K562 (cell line): ENCODE measurements at regions not wholly inside any gene's neighbourhood (a gene's known extent, or its start where the extent isn't known, plus 50 kb on each side); places are given as distances from the start of the nearest gene placed in this dataset.

Source experiments
- ATAC-seq: fragments of 200-7000 bp; cut with Tn5 transposase; 3 replicates; pipeline ENCODE4 v1.9.1; 2020; ENCODE audit warnings: moderate library complexity
- BruUV-seq: library from RNA; stranded (reverse); fragments of 400-500 nt; replicated peaks from 2 replicates; lab custom pipeline; 2021; lab: Mats Ljungman, UMichigan
- CTCF ChIA-PET: fragments of 300-600 bp; formaldehyde crosslinking; extraction: SDS; loops from one replicate; lab custom pipeline; 2021; ENCODE audit warnings: low intra/inter-chr PET ratio; lab: Yijun Ruan, JAX
- POLR2A ChIA-PET: fragments of 300-600, 350-650 bp; sonication (Branson Sonifier 250); formaldehyde crosslinking; extraction: SDS; loops from one replicate; lab custom pipeline; 2021; ENCODE audit warnings: antibody characterized with exemption, inconsistent platforms; lab: Yijun Ruan, JAX
- DNase-seq, 4 experiments: peaks; one replicate each; pipeline versions ENCODE4 v3.0.0 to v3.0.0-alpha.2; 2011 to 2018; ENCODE audit warnings: low spot score in 3 of 4, mixed read lengths in 3 of 4; ENCODE audit errors: extremely low read depth in 1 of 4
- FAIRE-seq: peaks from 2 replicates; lab custom pipeline; 2011; peaks lifted over from hg19 to GRCh38; lab: Jason Lieb, UNC
- H2AFZ ChIP-seq: 2 replicates; pipeline ENCODE4 v1.6.0; 2011; ENCODE audit warnings: low read depth, low read length, control low read depth, inconsistent platforms
- H3K27ac ChIP-seq: fragments of 200-600 bp; 3 replicates; pipeline ENCODE4 v1.8.0; 2011; ENCODE audit warnings: low read depth, mild to moderate bottlenecking, control low read depth, inconsistent platforms, low read length, moderate library complexity, mixed read lengths; ENCODE audit errors: extremely low read depth
- H3K27me3 ChIP-seq, 2 experiments: fragments of 300-600 bp in 1 of 2; 2 replicates in 1 of 2; 3 replicates in 1 of 2; pipeline versions ENCODE4 v1.6.0 to v1.8.0; 2011; ENCODE audit warnings: inconsistent platforms in 2 of 2, low read length in 2 of 2, mild to moderate bottlenecking in 1 of 2, mixed read lengths in 1 of 2, moderate library complexity in 1 of 2; ENCODE audit not compliant: control insufficient read depth in 2 of 2, insufficient read depth in 2 of 2
- H3K36me3 ChIP-seq: fragments of 300-600 bp; 3 replicates; pipeline ENCODE4 v1.8.0; 2011; ENCODE audit warnings: mild to moderate bottlenecking, low read length, inconsistent platforms; ENCODE audit not compliant: control insufficient read depth, insufficient read depth
- H3K4me1 ChIP-seq, 2 experiments: fragments of 200-600 bp in 1 of 2; replicated peaks in 1 of 2; 2 replicates in 1 of 2; 3 replicates in 1 of 2; pipeline versions ENCODE4 v1.5.1 to v1.8.0; 2011; ENCODE audit warnings: inconsistent platforms in 2 of 2, low read length in 2 of 2, mild to moderate bottlenecking in 1 of 2, mixed read lengths in 1 of 2, moderate library complexity in 1 of 2; ENCODE audit not compliant: control insufficient read depth in 2 of 2, insufficient read depth in 2 of 2
- H3K4me2 ChIP-seq: 2 replicates; pipeline ENCODE4 v1.6.1; 2011; ENCODE audit warnings: low read length, control low read depth, inconsistent platforms, mixed read lengths; ENCODE audit not compliant: insufficient read depth
- H3K4me3 ChIP-seq: fragments of 200-600 bp; sonication (generic), shearing (Covaris generic); 2 replicates; pipeline ENCODE4 v1.5.1; 2016; ENCODE audit warnings: control low read depth, inconsistent platforms
- H3K79me2 ChIP-seq: fragments of 200-600 bp; 3 replicates; pipeline ENCODE4 v1.8.0; 2011; ENCODE audit warnings: low read length, inconsistent platforms; ENCODE audit not compliant: control insufficient read depth, insufficient read depth
- H3K9ac ChIP-seq, 2 experiments: 2 replicates each; pipeline versions ENCODE4 v1.6.0 to v1.6.1; 2011; ENCODE audit warnings: low read depth in 2 of 2, low read length in 2 of 2, control low read depth in 1 of 2, inconsistent platforms in 1 of 2, mild to moderate bottlenecking in 1 of 2, mixed read lengths in 1 of 2; ENCODE audit not compliant: insufficient read depth in 1 of 2
- H3K9me1 ChIP-seq: one replicate; pipeline ENCODE4 v1.6.0; 2011; ENCODE audit warnings: inconsistent platforms, mild to moderate bottlenecking, low read length, moderate library complexity; ENCODE audit not compliant: control insufficient read depth, insufficient read depth
- H3K9me3 ChIP-seq: replicated peaks from 2 replicates; pipeline ENCODE4 v1.5.1; 2011; ENCODE audit warnings: low read depth, low read length, inconsistent platforms; ENCODE audit not compliant: control insufficient read depth, insufficient read depth
- H4K20me1 ChIP-seq: replicated peaks from 2 replicates; pipeline ENCODE4 v1.6.1; 2011; ENCODE audit warnings: low read length, inconsistent platforms, mixed read lengths; ENCODE audit not compliant: control insufficient read depth, insufficient read depth
- ARID4B ChIP-seq: sonication (generic); formaldehyde crosslinking; IDR thresholded peaks from 2 replicates; pipeline ENCODE4 v1.8.0; 2022; ENCODE audit warnings: mild to moderate bottlenecking, missing genetic modification reagents
- CCNT2 ChIP-seq: IDR thresholded peaks from 2 replicates; pipeline ENCODE4 v1.6.1; 2011; ENCODE audit warnings: borderline replicate concordance, low read depth, mild to moderate bottlenecking, moderate library complexity, mixed read lengths, low read length; ENCODE audit not compliant: insufficient read length; ENCODE audit errors: extremely low read depth
- HDAC3 ChIP-seq: fragments of 450-650 bp; IDR thresholded peaks from 2 replicates; pipeline ENCODE4 v1.6.1; 2018; ENCODE audit warnings: borderline replicate concordance, mild to moderate bottlenecking, moderate library complexity; ENCODE audit not compliant: partially characterized antibody
- HLTF ChIP-seq: fragments of 450-650 bp; IDR thresholded peaks from 2 replicates; pipeline ENCODE4 v1.6.1; 2016
- SMAD4 ChIP-seq: fragments of 250-450 bp; sonication (Bioruptor Pico); conservative IDR thresholded peaks from 2 replicates; pipeline ENCODE4 v1.8.0; 2021; ENCODE audit warnings: inconsistent platforms, mild to moderate bottlenecking, moderate library complexity
- TBL1XR1 ChIP-seq, 2 experiments: IDR thresholded peaks; 2 replicates each; pipeline ENCODE4 v1.6.1; 2012; ENCODE audit warnings: improper control_type of control experiment in 2 of 2, low read length in 2 of 2, mild to moderate bottlenecking in 1 of 2
- WGBS: fragments of 100-300 bp; shearing (Covaris generic); methylation state at CpG from one replicate; pipeline ENCODE4 v1.1.6; 2016; ENCODE audit warnings: low coverage, mixed read lengths; ENCODE audit not compliant: insufficient coverage; ENCODE audit errors: missing lambda C conversion rate; 5-methylcytosine and 5-hydroxymethylcytosine counted together
- in situ Hi-C: fragments of 300-500 bp; cut with MboI; formaldehyde crosslinking; loops from 4 replicates; pipeline ENCODE4 v1.15.0; 2018; ENCODE audit warnings: inconsistent platforms, mixed read lengths
- intact Hi-C: fragments of 100-400 bp; cut with micrococcal nuclease; formaldehyde crosslinking; loops from 2 replicates; pipeline ENCODE4 v1.14.2; 2022
- TF ChIP-seq, protein P1 (sequence below): sonication (generic); formaldehyde crosslinking; IDR thresholded peaks from 2 replicates; pipeline ENCODE4 v1.8.0; 2023; ENCODE audit warnings: missing genetic modification reagents, mild to moderate bottlenecking, borderline replicate concordance

DNA sequence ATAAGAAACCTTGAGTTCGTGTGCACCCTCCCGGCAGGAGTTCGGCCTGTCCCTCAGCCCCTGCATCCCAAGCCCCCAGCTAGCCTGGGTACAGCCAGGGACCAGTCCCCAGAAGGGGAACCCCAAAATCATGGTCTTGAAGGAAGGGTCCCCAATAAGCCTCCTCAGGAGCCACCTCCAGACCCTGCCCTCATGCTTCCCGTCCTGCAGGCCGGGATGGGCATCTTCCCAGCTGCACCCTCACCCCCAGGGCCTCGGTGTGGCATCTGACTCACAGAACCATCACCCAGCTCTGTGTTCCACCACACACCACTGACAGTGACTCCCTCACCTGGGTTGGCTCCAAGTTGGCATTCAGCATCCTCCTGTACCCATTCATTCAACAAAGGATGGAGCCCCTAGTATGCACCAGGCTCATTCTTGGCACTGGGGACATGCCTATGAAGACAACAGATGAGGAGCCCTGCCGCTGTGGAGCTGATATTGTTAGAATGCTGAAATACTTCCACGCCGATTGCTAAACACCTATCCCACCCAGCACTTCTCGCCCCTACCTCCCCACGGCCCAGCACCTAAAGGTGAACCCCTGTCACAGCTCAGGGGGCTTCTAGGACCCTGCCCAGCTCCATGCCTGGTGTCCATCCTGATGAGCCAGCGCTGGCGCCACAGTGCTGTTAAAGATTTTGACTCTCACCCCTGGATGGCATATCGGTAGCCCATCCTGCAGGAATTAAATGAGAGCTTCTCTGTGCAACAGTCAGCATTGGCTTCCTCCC is 77.8 kb downstream of the BUD13 start:
- Histone ChIP-seq H3K9ac (no peak overlapping the region), H3K9me1 (no peaks in the 10 kb centered on the region), H3K27ac (no peak overlapping the region), H3K4me2 (no peak overlapping the region), H3K36me3 (no peaks in the 10 kb centered on the region), H3K27me3 (peaks cover 3 to 21% of the 10 kb centered on the region in 2 experiments; a peak in 3 of 5 replicates), H3K4me3 (no peak overlapping the region), H3K79me2 (no peaks in the 10 kb centered on the region), H3K4me1 (no peaks in the 10 kb centered on the region), H3K9me3 (no peaks in the 10 kb centered on the region), H4K20me1 (peaks cover 8% of the 10 kb centered on the region; the same call in 1 of the 2 replicates), H2AFZ (no peak overlapping the region)
- in situ Hi-C loops = loop anchor here (10.0 to 25.0 kb wide), 2 partner anchors 180 to 1358 kb away; no protein-coding TSS in a partner anchor
- no peak for ATAC-seq
- no peak for FAIRE-seq
- BruUV-seq = no TSS peak
- POLR2A ChIA-PET = interaction anchor here (1.0 kb wide), 1 partner anchor 11 kb away, joined by 4 read pairs; no protein-coding TSS in a partner anchor
- no peak for DNase-seq
- 3% methylated on average over 14 of the region's 14 CpGs for WGBS
- intact Hi-C loops = loop anchor here (5.0 to 10.0 kb wide), 5 partner anchors 53 to 1370 kb away; no protein-coding TSS in a partner anchor
- TF ChIP-seq CCNT2 = no peak
- no peak for TF ChIP-seq SMAD4
- no peak for TF ChIP-seq ARID4B (CRISPR knock-in tag)
- no peak for TF ChIP-seq HLTF
- no peak for TF ChIP-seq HDAC3
- no peak for TF ChIP-seq TBL1XR1 (IDR thresholded peaks at IDR 0.05; ENCODE audit: low read length in 2 of 2)
- TF ChIP-seq, protein P1, sequence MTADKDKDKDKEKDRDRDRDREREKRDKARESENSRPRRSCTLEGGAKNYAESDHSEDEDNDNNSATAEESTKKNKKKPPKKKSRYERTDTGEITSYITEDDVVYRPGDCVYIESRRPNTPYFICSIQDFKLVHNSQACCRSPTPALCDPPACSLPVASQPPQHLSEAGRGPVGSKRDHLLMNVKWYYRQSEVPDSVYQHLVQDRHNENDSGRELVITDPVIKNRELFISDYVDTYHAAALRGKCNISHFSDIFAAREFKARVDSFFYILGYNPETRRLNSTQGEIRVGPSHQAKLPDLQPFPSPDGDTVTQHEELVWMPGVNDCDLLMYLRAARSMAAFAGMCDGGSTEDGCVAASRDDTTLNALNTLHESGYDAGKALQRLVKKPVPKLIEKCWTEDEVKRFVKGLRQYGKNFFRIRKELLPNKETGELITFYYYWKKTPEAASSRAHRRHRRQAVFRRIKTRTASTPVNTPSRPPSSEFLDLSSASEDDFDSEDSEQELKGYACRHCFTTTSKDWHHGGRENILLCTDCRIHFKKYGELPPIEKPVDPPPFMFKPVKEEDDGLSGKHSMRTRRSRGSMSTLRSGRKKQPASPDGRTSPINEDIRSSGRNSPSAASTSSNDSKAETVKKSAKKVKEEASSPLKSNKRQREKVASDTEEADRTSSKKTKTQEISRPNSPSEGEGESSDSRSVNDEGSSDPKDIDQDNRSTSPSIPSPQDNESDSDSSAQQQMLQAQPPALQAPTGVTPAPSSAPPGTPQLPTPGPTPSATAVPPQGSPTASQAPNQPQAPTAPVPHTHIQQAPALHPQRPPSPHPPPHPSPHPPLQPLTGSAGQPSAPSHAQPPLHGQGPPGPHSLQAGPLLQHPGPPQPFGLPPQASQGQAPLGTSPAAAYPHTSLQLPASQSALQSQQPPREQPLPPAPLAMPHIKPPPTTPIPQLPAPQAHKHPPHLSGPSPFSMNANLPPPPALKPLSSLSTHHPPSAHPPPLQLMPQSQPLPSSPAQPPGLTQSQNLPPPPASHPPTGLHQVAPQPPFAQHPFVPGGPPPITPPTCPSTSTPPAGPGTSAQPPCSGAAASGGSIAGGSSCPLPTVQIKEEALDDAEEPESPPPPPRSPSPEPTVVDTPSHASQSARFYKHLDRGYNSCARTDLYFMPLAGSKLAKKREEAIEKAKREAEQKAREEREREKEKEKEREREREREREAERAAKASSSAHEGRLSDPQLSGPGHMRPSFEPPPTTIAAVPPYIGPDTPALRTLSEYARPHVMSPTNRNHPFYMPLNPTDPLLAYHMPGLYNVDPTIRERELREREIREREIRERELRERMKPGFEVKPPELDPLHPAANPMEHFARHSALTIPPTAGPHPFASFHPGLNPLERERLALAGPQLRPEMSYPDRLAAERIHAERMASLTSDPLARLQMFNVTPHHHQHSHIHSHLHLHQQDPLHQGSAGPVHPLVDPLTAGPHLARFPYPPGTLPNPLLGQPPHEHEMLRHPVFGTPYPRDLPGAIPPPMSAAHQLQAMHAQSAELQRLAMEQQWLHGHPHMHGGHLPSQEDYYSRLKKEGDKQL (CRISPR knock-in tag) = no peak
- CTCF ChIA-PET = no interaction called here
